ENCODE measurements at regions not wholly inside any gene's neighbourhood (a gene's known extent, or its start where the extent isn't known, plus 50 kb on each side); places are given as distances from the start of the nearest gene placed in this dataset.

DNA sequence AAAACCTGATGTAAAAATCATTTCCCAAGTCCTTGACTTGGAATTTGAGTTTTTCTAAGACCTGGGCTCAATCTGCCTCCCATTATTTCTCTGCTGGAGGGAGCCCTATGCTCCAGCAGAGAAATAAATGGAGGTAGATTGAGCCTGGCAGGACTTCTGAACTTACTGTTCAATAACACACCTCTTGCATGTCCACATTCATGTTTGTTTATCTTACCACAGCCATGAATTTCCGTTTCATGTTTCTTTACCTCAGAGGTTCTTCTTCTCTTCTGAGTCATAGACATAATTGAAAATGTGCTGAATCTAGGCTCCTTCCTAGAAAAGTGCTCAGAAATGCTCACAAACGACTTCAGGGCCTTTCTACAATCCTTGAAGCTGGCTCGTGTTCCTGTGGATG is 170.8 kb downstream of the PMAIP1 start:
- TF ChIP-seq MYC (IDR thresholded peaks at IDR 0.05; ENCODE audit: insufficient read depth, insufficient read length, insufficient replicate concordance, low read length, severe bottlenecking): no peak
- TF ChIP-seq POLR2A (IDR thresholded peaks at IDR 0.05; ENCODE audit: low read depth, low read length): no peak
- TF ChIP-seq PAX5 (IDR thresholded peaks at IDR 0.05; ENCODE audit: borderline replicate concordance, low read depth, low read length): no peak
- no peak for TF ChIP-seq GABPA (IDR thresholded peaks at IDR 0.05; ENCODE audit: low read depth)
- TF ChIP-seq MXI1 (IDR thresholded peaks at IDR 0.05; ENCODE audit: low read depth, low read length): no peak
- TF ChIP-seq, protein P1, sequence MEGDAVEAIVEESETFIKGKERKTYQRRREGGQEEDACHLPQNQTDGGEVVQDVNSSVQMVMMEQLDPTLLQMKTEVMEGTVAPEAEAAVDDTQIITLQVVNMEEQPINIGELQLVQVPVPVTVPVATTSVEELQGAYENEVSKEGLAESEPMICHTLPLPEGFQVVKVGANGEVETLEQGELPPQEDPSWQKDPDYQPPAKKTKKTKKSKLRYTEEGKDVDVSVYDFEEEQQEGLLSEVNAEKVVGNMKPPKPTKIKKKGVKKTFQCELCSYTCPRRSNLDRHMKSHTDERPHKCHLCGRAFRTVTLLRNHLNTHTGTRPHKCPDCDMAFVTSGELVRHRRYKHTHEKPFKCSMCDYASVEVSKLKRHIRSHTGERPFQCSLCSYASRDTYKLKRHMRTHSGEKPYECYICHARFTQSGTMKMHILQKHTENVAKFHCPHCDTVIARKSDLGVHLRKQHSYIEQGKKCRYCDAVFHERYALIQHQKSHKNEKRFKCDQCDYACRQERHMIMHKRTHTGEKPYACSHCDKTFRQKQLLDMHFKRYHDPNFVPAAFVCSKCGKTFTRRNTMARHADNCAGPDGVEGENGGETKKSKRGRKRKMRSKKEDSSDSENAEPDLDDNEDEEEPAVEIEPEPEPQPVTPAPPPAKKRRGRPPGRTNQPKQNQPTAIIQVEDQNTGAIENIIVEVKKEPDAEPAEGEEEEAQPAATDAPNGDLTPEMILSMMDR (IDR thresholded peaks at IDR 0.05 in 2 of 3, conservative IDR thresholded peaks at IDR 0.05 in 1 of 3; ENCODE audit: control insufficient read depth in 2 of 3, extremely low read depth in 1 of 3, insufficient read depth in 1 of 3, low read depth in 3 of 3, low read length in 3 of 3): no peak
- TF ChIP-seq, protein P2, sequence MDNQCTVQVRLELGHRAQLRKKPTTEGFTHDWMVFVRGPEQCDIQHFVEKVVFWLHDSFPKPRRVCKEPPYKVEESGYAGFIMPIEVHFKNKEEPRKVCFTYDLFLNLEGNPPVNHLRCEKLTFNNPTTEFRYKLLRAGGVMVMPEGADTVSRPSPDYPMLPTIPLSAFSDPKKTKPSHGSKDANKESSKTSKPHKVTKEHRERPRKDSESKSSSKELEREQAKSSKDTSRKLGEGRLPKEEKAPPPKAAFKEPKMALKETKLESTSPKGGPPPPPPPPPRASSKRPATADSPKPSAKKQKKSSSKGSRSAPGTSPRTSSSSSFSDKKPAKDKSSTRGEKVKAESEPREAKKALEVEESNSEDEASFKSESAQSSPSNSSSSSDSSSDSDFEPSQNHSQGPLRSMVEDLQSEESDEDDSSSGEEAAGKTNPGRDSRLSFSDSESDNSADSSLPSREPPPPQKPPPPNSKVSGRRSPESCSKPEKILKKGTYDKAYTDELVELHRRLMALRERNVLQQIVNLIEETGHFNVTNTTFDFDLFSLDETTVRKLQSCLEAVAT (IDR thresholded peaks at IDR 0.05): no peak
- no peak for TF ChIP-seq ZBTB33 (IDR thresholded peaks at IDR 0.05)
- no peak for TF ChIP-seq EGR1 (IDR thresholded peaks at IDR 0.05; ENCODE audit: borderline replicate concordance in 1 of 2, low read depth in 2 of 2, low read length in 2 of 2)
- no peak for TF ChIP-seq STAT1 (conservative IDR thresholded peaks at IDR 0.05)
- TF ChIP-seq EZH2 (IDR thresholded peaks at IDR 0.05; ENCODE audit: borderline replicate concordance, control insufficient read depth, low read depth, low read length): no peak
- no peak for TF ChIP-seq EP300 (IDR thresholded peaks at IDR 0.05; ENCODE audit: borderline replicate concordance in 1 of 2, control insufficient read depth in 1 of 2, low read depth in 2 of 2, low read length in 2 of 2)

Measured in GM12878 (cell line).